Dendritic cell treated with granulocyte-macrophage colony-stimulating factor and Interleukin-4, amounts not matched to agents 40 ng/mL and 50 ng/mL, for 4 days (primary cell): ENCODE measurements at regions not wholly inside any gene's neighbourhood (a gene's known extent, or its start where the extent isn't known, plus 50 kb on each side); places are given as distances from the start of the nearest gene placed in this dataset.

Source experiments
- H3K27ac Mint-ChIP-seq: one replicate; pipeline ENCODE4 v1.8.0; 2022; ENCODE audit warnings: mild to moderate bottlenecking, mixed read lengths
- H3K27me3 Mint-ChIP-seq: one replicate; pipeline ENCODE4 v1.8.0; 2022; ENCODE audit warnings: mild to moderate bottlenecking, mixed read lengths
- H3K36me3 Mint-ChIP-seq: one replicate; pipeline ENCODE4 v1.8.0; 2022; ENCODE audit warnings: low read depth, mixed read lengths
- H3K4me1 Mint-ChIP-seq: one replicate; pipeline ENCODE4 v1.8.0; 2022; ENCODE audit warnings: low read depth, mixed read lengths
- H3K4me3 Mint-ChIP-seq: one replicate; pipeline ENCODE4 v1.8.0; 2022; ENCODE audit warnings: mild to moderate bottlenecking, moderate library complexity, mixed read lengths
- H3K9me3 Mint-ChIP-seq: one replicate; pipeline ENCODE4 v1.8.0; 2022; ENCODE audit warnings: mixed read lengths
- intact Hi-C: fragments of 100-400 bp; cut with micrococcal nuclease; formaldehyde crosslinking; loops from one replicate; pipeline ENCODE4 v1.15.0; 2022

DNA sequence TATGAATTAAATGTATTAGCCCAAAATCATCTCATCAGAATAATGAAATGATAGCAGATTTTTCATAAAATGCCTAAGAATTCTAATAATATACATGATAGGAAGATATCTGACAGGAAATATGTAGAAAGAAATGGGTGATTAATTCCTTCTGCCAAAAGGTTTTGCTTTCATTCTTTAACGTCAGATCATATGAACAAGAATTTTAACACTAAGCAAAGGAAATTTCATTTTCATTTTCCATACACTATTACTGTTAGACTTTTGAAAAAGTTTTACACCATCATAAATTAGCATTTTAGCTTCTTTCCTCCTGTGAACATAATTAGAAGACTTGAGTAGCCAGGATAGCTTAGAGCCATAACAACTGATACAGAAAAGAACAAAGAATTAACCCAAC lies 1099.9 kb downstream of the NSUN3 start:
- Mint-ChIP-seq H3K4me1 (no peaks in the 10 kb centered on the region), H3K9me3 (peaks cover 15% of the 10 kb centered on the region), H3K36me3 (no peaks in the 10 kb centered on the region), H3K27me3 (no peaks in the 10 kb centered on the region), H3K4me3 (no peak overlapping the region), H3K27ac (no peak overlapping the region)
- intact Hi-C loops = no loop called here

DNA sequence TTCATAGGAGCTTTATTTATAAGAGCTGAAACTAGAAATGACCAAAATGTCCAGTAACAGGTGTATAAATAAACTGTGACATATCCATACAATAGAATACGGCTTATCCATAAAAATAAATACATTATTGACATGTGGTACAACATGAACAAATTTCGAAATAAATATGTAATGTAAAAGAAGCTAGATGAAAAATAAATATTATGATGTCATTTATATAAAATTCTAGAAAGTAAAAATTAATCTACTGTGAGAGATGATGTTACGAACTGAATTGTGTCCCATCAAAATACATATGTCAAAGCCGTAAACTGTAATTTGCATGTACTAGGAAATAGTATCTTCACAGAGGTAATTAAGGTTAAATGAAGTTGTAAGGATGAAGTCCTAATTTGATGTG lies 1104.9 kb downstream of the NSUN3 start:
- intact Hi-C loops = no loop called here
- Mint-ChIP-seq H3K36me3 (no peaks in the 10 kb centered on the region), H3K27ac (no peak overlapping the region), H3K4me3 (no peak overlapping the region), H3K27me3 (no peaks in the 10 kb centered on the region), H3K4me1 (no peaks in the 10 kb centered on the region), H3K9me3 (peaks cover 5% of the 10 kb centered on the region)

DNA sequence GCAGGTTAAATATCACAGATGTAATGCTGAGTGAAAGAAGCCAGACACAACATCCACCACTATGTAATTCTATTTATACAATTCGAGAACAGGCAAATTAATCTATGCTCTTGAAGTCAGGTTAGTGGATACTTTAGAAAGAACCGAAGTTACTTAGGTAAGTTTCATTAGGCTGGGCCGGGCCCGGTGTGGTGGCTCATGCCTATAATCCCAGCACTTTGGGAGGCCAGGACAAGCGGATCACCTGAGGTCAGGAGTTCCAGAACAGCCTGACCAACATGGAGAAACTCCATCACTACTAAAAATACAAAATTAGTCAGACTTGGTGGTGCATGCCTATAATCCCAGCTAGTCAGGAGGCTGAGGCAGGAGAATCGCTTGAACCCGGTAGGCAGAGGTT lies 1105.7 kb downstream of the NSUN3 start:
- no peaks in the 10 kb centered on the region for H3K27me3 Mint-ChIP-seq
- H3K4me3 Mint-ChIP-seq = no peak overlapping the region
- intact Hi-C loops = no loop called here
- peaks cover 5% of the 10 kb centered on the region for H3K9me3 Mint-ChIP-seq
- H3K27ac Mint-ChIP-seq = no peak overlapping the region
- no peaks in the 10 kb centered on the region for H3K36me3 Mint-ChIP-seq
- no peaks in the 10 kb centered on the region for H3K4me1 Mint-ChIP-seq

DNA sequence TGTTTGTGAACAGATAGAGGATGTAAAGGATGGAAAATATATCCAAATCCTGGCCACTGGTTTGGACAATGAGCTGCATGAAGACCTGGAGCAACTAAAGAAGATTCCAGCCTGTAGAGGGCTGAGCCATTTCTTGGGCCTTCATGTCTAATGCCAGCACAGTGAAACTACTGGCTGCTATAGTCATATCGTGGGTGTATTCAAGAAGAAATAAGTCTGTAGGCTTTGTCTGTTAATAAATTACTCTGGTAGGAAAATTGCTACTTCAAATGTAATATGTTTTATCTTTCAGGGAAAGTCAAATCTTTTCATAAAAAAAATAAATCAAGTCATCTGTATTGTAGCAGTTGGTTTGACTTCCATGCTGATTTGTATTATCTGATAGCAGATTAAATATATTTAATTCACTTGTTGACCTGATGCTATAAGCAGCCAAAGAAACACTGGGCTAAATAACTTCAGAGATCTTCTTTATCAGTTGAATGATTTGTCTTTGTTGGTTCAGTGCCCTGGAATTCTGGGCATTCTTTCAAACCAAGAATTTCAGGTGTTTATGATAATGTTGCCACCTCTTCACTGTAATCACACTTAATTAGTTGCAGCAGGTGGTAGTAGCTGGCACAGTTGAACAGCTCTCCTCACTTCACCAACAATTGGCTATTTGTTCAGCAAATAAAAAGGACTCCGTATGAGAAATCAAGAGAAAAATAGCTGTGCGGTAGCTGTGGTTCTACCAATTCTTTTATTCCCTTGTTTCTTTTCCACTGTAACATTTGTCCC lies 1109.5 kb downstream of the NSUN3 start:
- Mint-ChIP-seq H3K4me1 (no peaks in the 10 kb centered on the region), H3K36me3 (no peaks in the 10 kb centered on the region), H3K4me3 (no peak overlapping the region), H3K27me3 (no peaks in the 10 kb centered on the region), H3K27ac (no peak overlapping the region), H3K9me3 (no peaks in the 10 kb centered on the region)
- intact Hi-C loops = no loop called here

DNA sequence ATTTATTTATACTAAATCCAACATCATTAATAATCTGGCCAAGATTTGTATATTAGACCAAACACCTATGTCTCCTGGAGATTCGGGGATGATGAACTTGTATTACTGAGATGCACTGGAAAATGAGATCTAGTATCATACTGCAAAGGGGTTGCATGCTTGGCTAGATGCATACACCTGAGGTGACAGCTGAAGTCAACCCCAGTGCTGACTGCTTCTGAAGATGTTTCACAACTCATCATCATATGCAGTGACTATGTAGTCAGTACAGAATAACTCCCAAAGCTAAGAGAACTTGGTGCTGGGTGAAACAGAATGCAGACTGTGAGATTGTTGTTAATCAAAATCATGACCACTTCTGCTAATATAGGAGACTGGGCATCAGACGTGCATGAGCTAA lies 1114.2 kb downstream of the NSUN3 start:
- Mint-ChIP-seq H3K4me3 (no peak overlapping the region), H3K27ac (no peak overlapping the region), H3K4me1 (no peaks in the 10 kb centered on the region), H3K9me3 (peaks cover 8% of the 10 kb centered on the region), H3K27me3 (no peaks in the 10 kb centered on the region), H3K36me3 (no peaks in the 10 kb centered on the region)
- intact Hi-C loops = no loop called here

DNA sequence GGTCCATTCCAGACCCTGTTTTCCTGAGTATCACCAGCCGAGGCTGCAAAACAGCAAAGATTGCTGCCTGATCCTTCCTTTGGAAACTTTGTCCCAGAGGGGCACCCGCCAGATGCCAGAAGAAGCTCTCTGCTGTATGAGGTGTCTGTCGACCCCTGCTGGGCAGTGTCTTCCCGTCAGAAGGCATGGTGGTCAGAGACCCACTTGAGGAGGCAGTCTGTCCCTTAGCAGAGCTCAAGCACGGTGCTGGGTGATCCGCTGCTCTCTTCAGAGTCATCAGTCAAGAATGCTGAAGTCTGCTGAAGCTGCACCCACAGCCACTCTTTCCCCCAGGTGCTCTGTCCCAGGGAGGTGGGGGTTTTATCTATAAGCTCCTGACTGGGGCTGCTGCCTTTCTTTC lies 1121.2 kb downstream of the NSUN3 start:
- H3K36me3 Mint-ChIP-seq = no peaks in the 10 kb centered on the region

DNA sequence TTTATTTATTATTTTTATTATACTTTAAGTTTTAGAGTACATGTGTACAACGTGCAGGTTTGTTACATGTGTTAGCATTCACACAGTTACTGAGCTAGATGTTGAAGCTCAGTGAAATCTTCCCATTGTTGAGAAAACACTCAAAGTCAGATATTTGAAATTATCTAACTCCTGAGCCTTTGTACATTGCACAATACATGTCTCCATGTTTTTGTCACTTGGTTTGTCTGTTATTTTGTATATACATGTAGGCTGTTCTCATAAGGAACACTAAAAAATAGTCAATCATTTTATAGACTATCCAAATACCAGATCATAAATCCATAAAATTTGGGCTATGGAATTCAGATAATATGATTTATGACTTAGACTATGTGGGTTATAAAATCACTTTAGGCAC lies 1126.5 kb downstream of the NSUN3 start:
- no peaks in the 10 kb centered on the region for H3K36me3 Mint-ChIP-seq
- peaks cover 2% of the 10 kb centered on the region for H3K9me3 Mint-ChIP-seq
- intact Hi-C loops = no loop called here
- no peaks in the 10 kb centered on the region for H3K27me3 Mint-ChIP-seq
- no peaks in the 10 kb centered on the region for H3K4me1 Mint-ChIP-seq
- no peak overlapping the region for H3K27ac Mint-ChIP-seq
- no peak overlapping the region for H3K4me3 Mint-ChIP-seq

More for the DNA sequence above, 1121.2 kb downstream of the NSUN3 start:
- H3K9me3 Mint-ChIP-seq = peaks cover 32% of the 10 kb centered on the region
- H3K4me3 Mint-ChIP-seq = no peak overlapping the region
- intact Hi-C loops = no loop called here
- no peaks in the 10 kb centered on the region for H3K27me3 Mint-ChIP-seq
- H3K27ac Mint-ChIP-seq = no peak overlapping the region
- H3K4me1 Mint-ChIP-seq = no peaks in the 10 kb centered on the region

GRCh38 chr3:95197661-95198060 lies 1134.8 kb downstream of the NSUN3 start:
- Mint-ChIP-seq H3K27me3 (no peaks in the 10 kb centered on the region), H3K4me3 (no peak overlapping the region), H3K4me1 (no peaks in the 10 kb centered on the region), H3K27ac (no peak overlapping the region), H3K9me3 (peaks cover 11% of the 10 kb centered on the region), H3K36me3 (no peaks in the 10 kb centered on the region)
- intact Hi-C loops = no loop called here

DNA sequence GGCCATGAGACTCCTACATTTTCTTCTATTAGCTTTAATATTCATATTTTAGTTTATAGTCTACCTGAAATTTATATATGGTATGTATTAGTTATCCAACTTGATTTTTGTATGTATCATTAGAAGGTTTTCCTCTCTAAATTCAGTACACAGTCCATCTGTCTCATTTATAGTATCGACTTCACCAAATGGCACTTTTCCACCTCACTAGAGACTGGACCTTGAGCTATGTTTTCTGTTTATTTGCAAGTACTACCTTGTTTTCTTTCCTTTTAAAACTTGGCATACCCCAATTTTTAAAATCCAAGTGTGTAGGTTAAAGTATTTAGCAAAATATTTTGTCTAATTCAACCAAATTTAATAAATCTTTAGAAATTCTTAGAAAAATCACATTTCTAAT lies 1137.5 kb downstream of the NSUN3 start:
- no peak overlapping the region for H3K27ac Mint-ChIP-seq
- no peaks in the 10 kb centered on the region for H3K27me3 Mint-ChIP-seq
- no peaks in the 10 kb centered on the region for H3K36me3 Mint-ChIP-seq
- peaks cover 38% of the 10 kb centered on the region for H3K9me3 Mint-ChIP-seq
- no peaks in the 10 kb centered on the region for H3K4me1 Mint-ChIP-seq
- intact Hi-C loops = no loop called here
- no peak overlapping the region for H3K4me3 Mint-ChIP-seq

DNA sequence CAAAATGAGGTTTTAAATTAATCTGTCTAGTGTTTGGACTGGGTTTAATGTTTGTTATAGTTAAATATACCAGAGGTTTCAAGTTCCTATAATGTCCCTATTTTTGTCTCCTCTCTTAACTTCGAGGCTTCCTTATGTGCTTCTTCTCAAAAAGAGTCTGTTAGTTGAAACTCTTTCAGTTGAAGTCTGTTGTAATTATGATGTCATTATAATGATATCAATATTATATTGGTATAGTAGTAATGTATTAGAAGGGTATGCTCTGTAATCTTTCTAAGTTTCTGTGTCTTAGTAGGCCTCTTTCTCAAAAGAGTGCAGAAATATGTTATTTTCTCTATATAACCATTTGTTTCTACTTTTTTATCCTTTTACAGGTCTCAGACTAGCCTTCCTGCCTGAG lies 1148.0 kb downstream of the NSUN3 start:
- Mint-ChIP-seq H3K4me1 (no peaks in the 10 kb centered on the region), H3K36me3 (no peaks in the 10 kb centered on the region), H3K27ac (no peak overlapping the region), H3K9me3 (peaks cover 27% of the 10 kb centered on the region), H3K27me3 (no peaks in the 10 kb centered on the region), H3K4me3 (no peak overlapping the region)
- intact Hi-C loops = no loop called here

DNA sequence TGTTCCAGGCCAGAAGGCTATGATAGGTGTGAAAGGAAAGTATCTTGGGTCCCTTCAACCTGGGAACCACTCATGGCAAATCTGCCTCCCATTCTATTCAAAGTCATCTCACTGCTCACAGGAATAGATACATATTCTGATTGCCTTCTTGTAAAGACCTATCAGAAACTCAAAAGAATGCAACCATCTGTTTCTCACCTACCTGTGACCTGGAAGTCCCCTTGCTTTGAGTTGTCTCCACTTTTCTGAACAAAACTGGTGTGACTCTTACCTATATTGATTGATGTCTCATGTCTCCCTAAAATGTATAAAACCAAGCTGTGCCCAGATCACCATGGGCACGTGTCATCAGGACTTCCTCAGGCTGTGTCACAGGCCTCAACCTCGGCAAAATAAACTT lies 1149.3 kb downstream of the NSUN3 start:
- intact Hi-C loops = no loop called here
- Mint-ChIP-seq H3K4me3 (no peak overlapping the region), H3K9me3 (peaks cover 26% of the 10 kb centered on the region), H3K4me1 (no peaks in the 10 kb centered on the region), H3K27me3 (no peaks in the 10 kb centered on the region), H3K36me3 (no peaks in the 10 kb centered on the region), H3K27ac (no peak overlapping the region)

DNA sequence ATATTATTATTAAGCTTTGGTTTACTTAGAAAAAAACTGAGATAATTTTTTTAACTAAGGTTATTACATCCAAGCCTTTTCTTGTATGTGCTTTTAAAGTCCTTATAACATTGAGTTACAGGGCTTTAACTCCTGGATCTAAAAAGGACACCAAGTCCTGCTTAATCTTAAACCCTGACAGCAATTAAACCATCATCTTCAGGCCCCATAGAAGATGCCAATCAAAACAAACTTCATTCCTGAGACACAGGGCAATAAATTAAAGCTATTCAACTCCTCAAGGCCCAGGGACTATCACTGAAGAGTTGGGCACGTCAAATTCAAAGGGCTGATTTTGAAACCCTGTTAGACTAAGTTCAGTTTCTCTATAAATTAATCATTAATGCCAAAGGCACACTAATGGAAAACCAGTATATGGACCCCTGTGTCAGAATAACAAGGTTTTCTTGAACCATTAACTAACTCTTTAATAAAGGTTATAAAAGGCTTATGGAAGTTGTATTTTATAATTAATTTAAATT lies 1152.6 kb downstream of the NSUN3 start:
- Mint-ChIP-seq H3K36me3 (no peaks in the 10 kb centered on the region), H3K9me3 (peaks cover 33% of the 10 kb centered on the region), H3K27ac (no peak overlapping the region), H3K27me3 (no peaks in the 10 kb centered on the region), H3K4me1 (no peaks in the 10 kb centered on the region), H3K4me3 (no peak overlapping the region)
- intact Hi-C loops = no loop called here

- Mint-ChIP-seq H3K9me3 (peaks cover 11% of the 10 kb centered on the region), H3K4me1 (no peaks in the 10 kb centered on the region), H3K4me3 (no peak overlapping the region), H3K27me3 (no peaks in the 10 kb centered on the region), H3K36me3 (no peaks in the 10 kb centered on the region), H3K27ac (no peak overlapping the region)
- intact Hi-C loops = no loop called here
Measured at GRCh38 chr3:95217661-95218060, 1154.8 kb downstream of the NSUN3 start.

DNA sequence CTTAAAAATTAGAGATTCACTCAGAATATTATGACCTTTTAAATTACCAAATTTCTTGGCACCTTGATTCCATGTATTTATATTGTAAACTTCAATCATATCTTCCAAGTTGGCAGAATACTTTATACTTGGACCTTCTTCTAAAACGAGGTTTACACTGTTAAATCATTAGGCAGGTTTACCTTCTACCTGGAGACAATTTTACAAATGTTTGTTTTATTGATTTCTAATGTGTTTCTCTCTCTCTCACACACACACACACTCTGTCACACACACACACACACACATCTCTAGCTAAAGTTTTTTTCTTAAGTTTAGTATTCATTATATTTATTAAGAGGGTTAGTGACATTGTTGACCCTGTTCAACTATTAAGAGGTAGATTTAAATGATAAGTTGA lies 1155.6 kb downstream of the NSUN3 start:
- no peaks in the 10 kb centered on the region for H3K36me3 Mint-ChIP-seq
- H3K9me3 Mint-ChIP-seq = peaks cover 11% of the 10 kb centered on the region
- H3K4me1 Mint-ChIP-seq = no peaks in the 10 kb centered on the region
- no peak overlapping the region for H3K4me3 Mint-ChIP-seq
- intact Hi-C loops = no loop called here
- no peak overlapping the region for H3K27ac Mint-ChIP-seq
- H3K27me3 Mint-ChIP-seq = no peaks in the 10 kb centered on the region

GRCh38 chr3:95226437-95226836 lies 1163.6 kb downstream of the NSUN3 start:
- Mint-ChIP-seq H3K36me3 (no peaks in the 10 kb centered on the region), H3K4me1 (no peaks in the 10 kb centered on the region), H3K4me3 (no peak overlapping the region), H3K27me3 (no peaks in the 10 kb centered on the region), H3K27ac (no peak overlapping the region), H3K9me3 (peaks cover 52% of the 10 kb centered on the region)
- intact Hi-C loops = no loop called here
